Fibroblast of gingiva (primary cell): ENCODE measurements at regions not wholly inside any gene's neighbourhood (a gene's known extent, or its start where the extent isn't known, plus 50 kb on each side); places are given as distances from the start of the nearest gene placed in this dataset.

ENCODE experiments used
- DNase-seq: peaks from one replicate; pipeline ENCODE4 v3.0.0-alpha.2; 2011; ENCODE audit warnings: low read depth

GRCh38 chr7:156156734-156157408 is 344.6 kb upstream of the SHH start:
- no peak for DNase-seq

GRCh38 chr7:156155988-156156733 is 343.9 kb upstream of the SHH start:
- DNase-seq = no peak

- no peak for DNase-seq
Observed at GRCh38 chr7:156153590-156153989, 341.3 kb upstream of the SHH start.

GRCh38 chr7:156152390-156152789 is 340.1 kb upstream of the SHH start:
- no peak for DNase-seq

GRCh38 chr7:156151658-156152057 is 339.4 kb upstream of the SHH start:
- no peak for DNase-seq

- no peak for DNase-seq
Observed at GRCh38 chr7:156151078-156151477, 338.8 kb upstream of the SHH start.

- DNase-seq = no peak
Observed at GRCh38 chr7:156148995-156149394, 336.7 kb upstream of the SHH start.

- DNase-seq = no peak
Observed at GRCh38 chr7:156148547-156148946, 336.3 kb upstream of the SHH start.

GRCh38 chr7:156147756-156148504 is 335.7 kb upstream of the SHH start:
- no peak for DNase-seq

GRCh38 chr7:156147104-156147503 is 334.8 kb upstream of the SHH start:
- no peak for DNase-seq

GRCh38 chr7:156145996-156146395 is 333.7 kb upstream of the SHH start:
- no peak for DNase-seq

- no peak for DNase-seq
Observed at GRCh38 chr7:156145184-156145583, 332.9 kb upstream of the SHH start.

- no peak for DNase-seq
Observed at GRCh38 chr7:156143683-156144082, 331.4 kb upstream of the SHH start.

GRCh38 chr7:156143158-156143557 is 330.9 kb upstream of the SHH start:
- no peak for DNase-seq

GRCh38 chr7:156141941-156142340 is 329.7 kb upstream of the SHH start:
- no peak for DNase-seq

- DNase-seq = no peak
Observed at GRCh38 chr7:156140896-156141295, 328.6 kb upstream of the SHH start.

- no peak for DNase-seq
Observed at GRCh38 chr7:156140447-156140846, 328.2 kb upstream of the SHH start.

- no peak for DNase-seq
Observed at GRCh38 chr7:156139633-156140032, 327.4 kb upstream of the SHH start.

- DNase-seq = no peak
Observed at GRCh38 chr7:156139112-156139511, 326.8 kb upstream of the SHH start.

- DNase-seq = no peak
Observed at GRCh38 chr7:156131881-156132280, 319.6 kb upstream of the SHH start.

- DNase-seq = no peak
Observed at GRCh38 chr7:156129522-156129921, 317.3 kb upstream of the SHH start.

- DNase-seq = no peak
Observed at GRCh38 chr7:156128496-156128895, 316.2 kb upstream of the SHH start.
